Femur (tissue), 1 donor: ENCODE measurements at regions not wholly inside any gene's neighbourhood (a gene's known extent, or its start where the extent isn't known, plus 50 kb on each side); places are given as distances from the start of the nearest gene placed in this dataset.
A peak's percentile ranks its signal among the peaks of the same experiment; 100 is the strongest.

ENCODE experiments used
- DNase-seq: peaks from one replicate; pipeline ENCODE4 v3.0.0-alpha.2; 2017

- no peak for DNase-seq
These were observed 171.8 kb downstream of the UBE2E3 start for GRCh38 chr2:181152226-181152625.

- DNase-seq = no peak
These were observed 172.3 kb downstream of the UBE2E3 start for GRCh38 chr2:181152701-181153100.

- DNase-seq = no peak
These were observed 173.5 kb downstream of the UBE2E3 start for GRCh38 chr2:181153886-181154285.

GRCh38 chr2:181157326-181157725 is 176.9 kb downstream of the UBE2E3 start:
- no peak for DNase-seq

GRCh38 chr2:181158427-181158826 is 178.0 kb downstream of the UBE2E3 start:
- DNase-seq = no peak

GRCh38 chr2:181161615-181162014 is 181.2 kb downstream of the UBE2E3 start:
- DNase-seq = no peak

GRCh38 chr2:181163139-181163538 is 182.7 kb downstream of the UBE2E3 start:
- no peak for DNase-seq

GRCh38 chr2:181163691-181164090 is 183.3 kb downstream of the UBE2E3 start:
- DNase-seq = no peak

- DNase-seq = no peak
These were observed 184.3 kb downstream of the UBE2E3 start for GRCh38 chr2:181164699-181165098.

- DNase-seq = no peak
These were observed 184.9 kb downstream of the UBE2E3 start for GRCh38 chr2:181165199-181165868.

GRCh38 chr2:181169503-181169902 is 189.1 kb downstream of the UBE2E3 start:
- DNase-seq = no peak

GRCh38 chr2:181170256-181170655 is 189.9 kb downstream of the UBE2E3 start:
- no peak for DNase-seq

GRCh38 chr2:181172676-181173075 is 192.3 kb downstream of the UBE2E3 start:
- DNase-seq = peak; percentile 25

GRCh38 chr2:181174611-181175580 is 194.5 kb downstream of the UBE2E3 start:
- DNase-seq = no peak

GRCh38 chr2:181176540-181176939 is 196.1 kb downstream of the UBE2E3 start:
- DNase-seq = no peak

GRCh38 chr2:181177376-181177775 is 197.0 kb downstream of the UBE2E3 start:
- DNase-seq = no peak

GRCh38 chr2:181178130-181178529 is 197.7 kb downstream of the UBE2E3 start:
- no peak for DNase-seq

GRCh38 chr2:181178823-181179412 is 198.5 kb downstream of the UBE2E3 start:
- DNase-seq = no peak

- no peak for DNase-seq
These were observed 203.6 kb downstream of the UBE2E3 start for GRCh38 chr2:181183878-181184542.

- no peak for DNase-seq
These were observed 205.0 kb downstream of the UBE2E3 start for GRCh38 chr2:181185421-181185820.

GRCh38 chr2:181185948-181186347 is 205.5 kb downstream of the UBE2E3 start:
- DNase-seq = no peak

GRCh38 chr2:181188605-181189004 is 208.2 kb downstream of the UBE2E3 start:
- DNase-seq = no peak

GRCh38 chr2:181189951-181190350 is 209.5 kb downstream of the UBE2E3 start:
- no peak for DNase-seq
